NCI-H510A treated with DMSO at 0.1 percent for 48 hours (cell line): ENCODE measurements at regions not wholly inside any gene's neighbourhood (a gene's known extent, or its start where the extent isn't known, plus 50 kb on each side); places are given as distances from the start of the nearest gene placed in this dataset.
"Not testable (repeated sequence)": the region's sequence is repeated elsewhere in the genome, so short reads cannot be mapped to it uniquely, and the experiment has no call there.

Experiments
- DNase-seq: peaks from one replicate; lab custom pipeline; 2025; lab: John Stamatoyannopoulos, UW

GRCh38 chr5:62222305-62222704 lies 83.7 kb upstream of the KIF2A start:
- DNase-seq, result not testable (repeated sequence)

GRCh38 chr5:62223312-62223670 lies 82.7 kb upstream of the KIF2A start:
- DNase-seq, result not testable (repeated sequence)

GRCh38 chr5:62224987-62225601 lies 80.9 kb upstream of the KIF2A start:
- not testable (repeated sequence) for DNase-seq

- not testable (repeated sequence) for DNase-seq
Measured at GRCh38 chr5:62230876-62231388, 75.1 kb upstream of the KIF2A start.

GRCh38 chr5:62231576-62231975 lies 74.4 kb upstream of the KIF2A start:
- DNase-seq, result no peak

- DNase-seq, result not testable (repeated sequence)
Measured at GRCh38 chr5:62232218-62232617, 73.8 kb upstream of the KIF2A start.

- not testable (repeated sequence) for DNase-seq
Measured at GRCh38 chr5:62233083-62234046, 72.6 kb upstream of the KIF2A start.

- not testable (repeated sequence) for DNase-seq
Measured at GRCh38 chr5:62236593-62236992, 69.4 kb upstream of the KIF2A start.

GRCh38 chr5:62237944-62238343 lies 68.1 kb upstream of the KIF2A start:
- not testable (repeated sequence) for DNase-seq

GRCh38 chr5:62238584-62238983 lies 67.4 kb upstream of the KIF2A start:
- not testable (repeated sequence) for DNase-seq

- not testable (repeated sequence) for DNase-seq
Measured at GRCh38 chr5:62240494-62240893, 65.5 kb upstream of the KIF2A start.

GRCh38 chr5:62242000-62242399 lies 64.0 kb upstream of the KIF2A start:
- not testable (repeated sequence) for DNase-seq

- DNase-seq, result not testable (repeated sequence)
Measured at GRCh38 chr5:62243046-62243445, 63.0 kb upstream of the KIF2A start.

GRCh38 chr5:62248192-62248591 lies 57.8 kb upstream of the KIF2A start:
- not testable (repeated sequence) for DNase-seq

GRCh38 chr5:62250085-62250484 lies 55.9 kb upstream of the KIF2A start:
- DNase-seq, result not testable (repeated sequence)

- DNase-seq, result not testable (repeated sequence)
Measured at GRCh38 chr5:62250919-62251318, 55.1 kb upstream of the KIF2A start.

GRCh38 chr5:62252519-62252918 lies 53.5 kb upstream of the KIF2A start:
- DNase-seq, result not testable (repeated sequence)

- not testable (repeated sequence) for DNase-seq
Measured at GRCh38 chr5:62255551-62255950, 50.5 kb upstream of the KIF2A start.

GRCh38 chr5:62256161-62257019 lies 49.6 kb upstream of the KIF2A start:
- peak; percentile 21 for DNase-seq
